Body of pancreas (tissue), 4 donors: ENCODE measurements at regions not wholly inside any gene's neighbourhood (a gene's known extent, or its start where the extent isn't known, plus 50 kb on each side); places are given as distances from the start of the nearest gene placed in this dataset.

Experiments used
- POLR2A ChIP-seq, 3 donors: fragments of 450-650 bp; IDR thresholded peaks; one replicate each; pipeline ENCODE4 v1.6.1; 2016; ENCODE audit warnings: antibody characterized with exemption in 3 of 3, mild to moderate bottlenecking in 2 of 3
- TF ChIP-seq, protein P1 (sequence below), 7 experiments: fragments of 450-650 bp in 4 of 7; fragments of 200-600 bp in 3 of 7; sonication (generic) in 3 of 7; IDR thresholded peaks; one replicate each; pipeline ENCODE4 v1.5.1; 2016 to 2019; ENCODE audit warnings: antibody characterized with exemption in 7 of 7

DNA sequence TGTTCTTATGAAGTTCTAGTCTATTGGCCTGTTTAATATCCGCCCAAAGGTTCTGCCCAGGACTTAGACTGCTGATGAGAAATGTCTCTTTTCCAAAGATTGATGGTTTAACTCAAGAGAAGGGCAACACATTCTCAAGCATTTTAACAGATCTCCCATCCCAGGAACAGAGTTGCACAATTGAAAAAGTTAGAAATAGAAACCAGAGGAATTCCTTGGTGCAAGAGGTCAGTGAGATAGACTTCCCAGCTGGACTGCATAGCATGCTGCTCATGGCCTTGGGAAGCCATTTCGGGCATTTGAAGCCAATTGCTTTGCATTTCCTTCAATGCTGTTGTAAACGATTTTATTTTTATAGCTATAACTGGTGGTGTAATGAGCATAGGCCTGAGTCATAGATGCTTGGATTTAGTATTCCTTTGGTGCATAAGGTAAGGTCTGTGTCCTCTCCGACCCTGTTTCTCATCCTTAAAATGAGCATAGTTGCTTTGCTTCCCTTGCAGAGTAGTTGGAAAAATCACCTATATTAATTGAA is 292.2 kb upstream of the JAG1 start:
- TF ChIP-seq POLR2A (IDR thresholded peaks at IDR 0.05): no peak
- TF ChIP-seq, protein P1, sequence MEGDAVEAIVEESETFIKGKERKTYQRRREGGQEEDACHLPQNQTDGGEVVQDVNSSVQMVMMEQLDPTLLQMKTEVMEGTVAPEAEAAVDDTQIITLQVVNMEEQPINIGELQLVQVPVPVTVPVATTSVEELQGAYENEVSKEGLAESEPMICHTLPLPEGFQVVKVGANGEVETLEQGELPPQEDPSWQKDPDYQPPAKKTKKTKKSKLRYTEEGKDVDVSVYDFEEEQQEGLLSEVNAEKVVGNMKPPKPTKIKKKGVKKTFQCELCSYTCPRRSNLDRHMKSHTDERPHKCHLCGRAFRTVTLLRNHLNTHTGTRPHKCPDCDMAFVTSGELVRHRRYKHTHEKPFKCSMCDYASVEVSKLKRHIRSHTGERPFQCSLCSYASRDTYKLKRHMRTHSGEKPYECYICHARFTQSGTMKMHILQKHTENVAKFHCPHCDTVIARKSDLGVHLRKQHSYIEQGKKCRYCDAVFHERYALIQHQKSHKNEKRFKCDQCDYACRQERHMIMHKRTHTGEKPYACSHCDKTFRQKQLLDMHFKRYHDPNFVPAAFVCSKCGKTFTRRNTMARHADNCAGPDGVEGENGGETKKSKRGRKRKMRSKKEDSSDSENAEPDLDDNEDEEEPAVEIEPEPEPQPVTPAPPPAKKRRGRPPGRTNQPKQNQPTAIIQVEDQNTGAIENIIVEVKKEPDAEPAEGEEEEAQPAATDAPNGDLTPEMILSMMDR (IDR thresholded peaks at IDR 0.05): no peak
